ENCODE measurements at regions not wholly inside any gene's neighbourhood (a gene's known extent, or its start where the extent isn't known, plus 50 kb on each side); places are given as distances from the start of the nearest gene placed in this dataset.

DNA sequence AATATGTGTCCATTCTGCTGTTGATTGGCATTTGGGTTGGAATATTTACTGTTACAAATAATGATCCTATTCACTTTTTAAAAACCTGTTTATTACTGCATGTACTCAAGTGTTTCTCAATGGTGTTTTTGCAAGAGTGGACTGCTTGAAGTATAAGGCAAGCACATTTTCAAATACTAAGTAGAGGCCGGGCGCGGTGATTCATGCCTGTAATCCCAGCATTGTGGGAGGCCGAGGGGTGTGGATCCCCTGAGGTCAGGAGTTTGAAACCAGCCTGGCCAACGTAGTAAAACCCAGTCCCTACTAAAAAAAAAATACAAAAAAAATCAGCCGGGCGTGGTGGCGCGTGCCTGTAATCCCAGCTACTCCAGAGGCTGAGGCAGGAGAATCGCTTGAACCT lies 276.9 kb upstream of the ADGRL4 start:
- H3K4me3 ChIP-seq: no peak overlapping the region
- intact Hi-C loops (cut with DNase I): no loop called here
- H3K4me1 ChIP-seq (replicated peaks in 1 of 2): no peaks in the 10 kb centered on the region
- 85 to 91% (median 90%) methylated on average over 10 of the region's 10 CpGs for WGBS, 4 donors
- no peak for DNase-seq
- H3K36me3 ChIP-seq (replicated peaks in 1 of 2): no peaks in the 10 kb centered on the region
- H3K27ac ChIP-seq: no peak overlapping the region
- no peaks in the 10 kb centered on the region for H3K27me3 ChIP-seq
- no peaks in the 10 kb centered on the region for H3K9me3 ChIP-seq (replicated peaks in 1 of 3)
- TF ChIP-seq, protein P1, sequence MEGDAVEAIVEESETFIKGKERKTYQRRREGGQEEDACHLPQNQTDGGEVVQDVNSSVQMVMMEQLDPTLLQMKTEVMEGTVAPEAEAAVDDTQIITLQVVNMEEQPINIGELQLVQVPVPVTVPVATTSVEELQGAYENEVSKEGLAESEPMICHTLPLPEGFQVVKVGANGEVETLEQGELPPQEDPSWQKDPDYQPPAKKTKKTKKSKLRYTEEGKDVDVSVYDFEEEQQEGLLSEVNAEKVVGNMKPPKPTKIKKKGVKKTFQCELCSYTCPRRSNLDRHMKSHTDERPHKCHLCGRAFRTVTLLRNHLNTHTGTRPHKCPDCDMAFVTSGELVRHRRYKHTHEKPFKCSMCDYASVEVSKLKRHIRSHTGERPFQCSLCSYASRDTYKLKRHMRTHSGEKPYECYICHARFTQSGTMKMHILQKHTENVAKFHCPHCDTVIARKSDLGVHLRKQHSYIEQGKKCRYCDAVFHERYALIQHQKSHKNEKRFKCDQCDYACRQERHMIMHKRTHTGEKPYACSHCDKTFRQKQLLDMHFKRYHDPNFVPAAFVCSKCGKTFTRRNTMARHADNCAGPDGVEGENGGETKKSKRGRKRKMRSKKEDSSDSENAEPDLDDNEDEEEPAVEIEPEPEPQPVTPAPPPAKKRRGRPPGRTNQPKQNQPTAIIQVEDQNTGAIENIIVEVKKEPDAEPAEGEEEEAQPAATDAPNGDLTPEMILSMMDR (IDR thresholded peaks at IDR 0.05): no peak
- no peak for TF ChIP-seq POLR2A (IDR thresholded peaks at IDR 0.05)

DNA sequence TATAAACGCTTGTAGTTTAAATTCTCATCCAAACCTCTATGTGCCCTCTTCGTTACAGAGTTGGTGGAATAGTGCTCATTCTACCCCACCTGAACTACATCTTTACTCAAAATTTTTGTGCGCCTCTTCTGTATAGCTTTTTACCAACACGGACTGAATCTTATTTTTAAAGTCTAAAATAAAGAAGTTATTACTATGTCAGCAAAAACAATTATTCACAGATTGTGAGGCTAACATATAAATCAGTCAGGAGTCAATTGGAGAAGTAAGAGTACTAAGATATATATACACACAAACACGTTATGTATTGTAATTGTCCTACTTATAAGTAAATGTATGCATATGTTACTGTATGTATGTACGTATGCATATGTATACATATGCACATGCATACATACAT lies 274.9 kb upstream of the ADGRL4 start:
- Histone ChIP-seq H3K36me3 (replicated peaks in 1 of 2) (no peaks in the 10 kb centered on the region), H3K27me3 (no peaks in the 10 kb centered on the region), H3K9me3 (replicated peaks in 1 of 3) (no peaks in the 10 kb centered on the region), H3K4me3 (no peak overlapping the region), H3K4me1 (replicated peaks in 1 of 2) (no peaks in the 10 kb centered on the region), H3K27ac (no peak overlapping the region)
- no peak for DNase-seq
- intact Hi-C loops (cut with DNase I): no loop called here
- 62 to 75% (median 71%) methylated on average over 6 of the region's 6 CpGs for WGBS, 4 donors
- TF ChIP-seq, protein P1 (IDR thresholded peaks at IDR 0.05): no peak
- no peak for TF ChIP-seq POLR2A (IDR thresholded peaks at IDR 0.05)

DNA sequence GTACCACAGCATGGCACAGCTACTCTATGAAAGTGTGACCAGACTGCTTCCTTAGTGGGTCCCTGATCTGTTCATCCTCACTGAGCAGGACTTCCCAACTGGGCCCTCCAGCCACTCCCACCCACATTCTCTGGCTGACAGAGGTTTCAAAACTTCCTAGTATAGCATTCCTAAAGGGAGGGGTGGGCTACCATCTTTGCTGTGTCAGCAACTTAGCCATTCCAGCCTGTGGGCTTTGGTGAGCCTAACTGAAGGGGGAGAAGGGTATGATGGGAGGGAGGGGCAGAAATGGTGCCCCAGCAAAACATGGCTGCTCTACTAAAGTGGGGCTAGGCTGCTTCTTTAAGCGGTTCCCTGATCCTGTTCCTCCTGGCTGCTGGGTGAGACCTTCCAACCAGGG lies 265.2 kb upstream of the ADGRL4 start:
- WGBS, 4 donors: 86 to 100% (median 92%) methylated on average over 1 of the region's 1 CpG; no CpG with 5 or more reads in 1 of the 4 donors
- no peak for DNase-seq
- H3K27ac ChIP-seq: no peak overlapping the region
- no peaks in the 10 kb centered on the region for H3K4me1 ChIP-seq (replicated peaks in 1 of 2)
- no peaks in the 10 kb centered on the region for H3K27me3 ChIP-seq
- no peaks in the 10 kb centered on the region for H3K36me3 ChIP-seq (replicated peaks in 1 of 2)
- TF ChIP-seq POLR2A (IDR thresholded peaks at IDR 0.05): no peak
- TF ChIP-seq, protein P1 (IDR thresholded peaks at IDR 0.05): no peak
- no peaks in the 10 kb centered on the region for H3K9me3 ChIP-seq (replicated peaks in 1 of 3)
- no peak overlapping the region for H3K4me3 ChIP-seq
- intact Hi-C loops (cut with DNase I): no loop called here

DNA sequence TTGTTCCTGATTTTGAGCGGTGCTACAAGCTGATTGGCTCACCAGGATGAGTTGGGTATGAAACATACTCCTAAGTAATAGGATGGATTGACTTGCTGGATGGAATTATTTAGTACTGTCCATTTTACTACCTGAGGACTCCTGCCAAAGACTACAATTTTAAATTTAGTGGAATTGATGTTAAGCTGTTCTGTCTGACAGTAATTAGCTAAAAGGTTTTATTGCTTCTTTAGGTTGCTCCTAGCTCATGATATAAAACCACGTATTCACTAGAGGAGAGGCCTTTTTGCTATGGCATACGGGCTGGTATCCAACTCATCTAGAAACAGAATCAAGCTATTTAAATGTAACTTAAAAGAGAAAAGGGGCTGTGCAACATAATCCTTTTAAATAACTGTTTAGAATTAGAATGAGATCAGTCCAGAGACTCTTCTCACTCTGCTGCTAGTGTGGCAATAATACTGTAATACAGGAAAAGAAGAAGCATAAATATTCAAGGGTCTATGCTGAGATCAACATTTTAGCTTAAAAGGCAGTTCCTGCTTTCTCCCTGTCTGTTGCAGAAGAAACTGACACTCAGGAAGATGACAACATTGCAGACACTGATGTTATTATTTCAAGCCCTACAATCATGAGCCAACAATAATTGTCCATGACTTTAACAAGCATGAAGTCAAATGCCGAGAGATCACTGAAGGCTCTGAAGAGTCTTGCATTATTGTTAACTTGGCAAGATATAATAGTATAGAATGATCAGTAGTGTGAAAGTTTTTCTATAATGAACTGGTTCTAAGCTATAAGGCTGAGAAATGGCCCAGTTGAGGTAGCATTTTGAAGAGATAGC lies 258.7 kb upstream of the ADGRL4 start:
- Histone ChIP-seq H3K9me3 (replicated peaks in 1 of 3) (no peaks in the 10 kb centered on the region), H3K27me3 (no peaks in the 10 kb centered on the region), H3K4me1 (replicated peaks in 1 of 2) (no peaks in the 10 kb centered on the region), H3K27ac (no peak overlapping the region), H3K4me3 (no peak overlapping the region), H3K36me3 (replicated peaks in 1 of 2) (no peaks in the 10 kb centered on the region)
- no peak for TF ChIP-seq POLR2A (IDR thresholded peaks at IDR 0.05)
- TF ChIP-seq, protein P1 (IDR thresholded peaks at IDR 0.05): no peak
- intact Hi-C loops (cut with DNase I): no loop called here
- 79 to 85% (median 82%) methylated on average over 4 of the region's 4 CpGs for WGBS, 4 donors
- DNase-seq: no peak

Measured in adrenal gland (tissue), 9 donors.